ENCODE measurements at regions not wholly inside any gene's neighbourhood (a gene's known extent, or its start where the extent isn't known, plus 50 kb on each side); places are given as distances from the start of the nearest gene placed in this dataset.

DNA sequence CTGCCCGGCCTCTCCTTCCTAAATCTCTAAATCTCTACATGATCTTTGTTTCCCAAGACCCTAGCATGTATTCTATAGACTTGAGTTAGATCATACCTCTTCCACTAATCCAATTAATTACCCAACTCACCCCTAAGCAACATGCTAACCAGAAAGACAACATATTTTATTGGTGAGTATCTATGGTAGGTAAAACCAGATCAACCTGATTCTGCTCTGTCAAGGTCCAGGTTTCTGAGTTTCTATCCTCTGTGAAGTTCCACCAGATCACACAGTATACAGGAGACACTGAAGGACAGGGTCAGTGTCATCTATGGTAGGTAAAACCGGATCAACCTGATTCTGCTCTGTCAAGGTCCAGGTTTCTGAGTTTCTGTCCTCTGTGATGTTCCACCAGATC lies 363.2 kb upstream of the MARCKS start:
- no peak for DNase-seq (ENCODE audit: extremely low read depth, low read depth)

DNA sequence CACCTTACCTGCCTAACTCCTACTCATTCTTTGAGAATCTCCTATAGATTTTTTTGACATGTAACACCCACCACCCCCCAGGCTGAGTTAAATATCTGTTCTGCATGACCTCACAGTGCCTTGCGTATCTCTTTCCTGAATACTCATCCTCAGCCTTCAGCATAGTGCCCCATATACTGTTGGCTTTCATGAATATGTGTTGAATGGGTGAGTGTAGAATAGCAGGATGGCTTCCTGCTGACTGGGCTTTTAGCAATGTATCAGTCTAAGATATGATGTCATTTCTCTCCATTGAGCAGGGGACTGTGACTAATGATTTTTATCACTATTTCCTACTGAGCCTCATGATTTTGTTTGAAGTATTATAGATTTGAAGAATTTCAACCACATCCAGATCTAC lies 361.6 kb upstream of the MARCKS start:
- no peak for DNase-seq (ENCODE audit: extremely low read depth, low read depth)

DNA sequence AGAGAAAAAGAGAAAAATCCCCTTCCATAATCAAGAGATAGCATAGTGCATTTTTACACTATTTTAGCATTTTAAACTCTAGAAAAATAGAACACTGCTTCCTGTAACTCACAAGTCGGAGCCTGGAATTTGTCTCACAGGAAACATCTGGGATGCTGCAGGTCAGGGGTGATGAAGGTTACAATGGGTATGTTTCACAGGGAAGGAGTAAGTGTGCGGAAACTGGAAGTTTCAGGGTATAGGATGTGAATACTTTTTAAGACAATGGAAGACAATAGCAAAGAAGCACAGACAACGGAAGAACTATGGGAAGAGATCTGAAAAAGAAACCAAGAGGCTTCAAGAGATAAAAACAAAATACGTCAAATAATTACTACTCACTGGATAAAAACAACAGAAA lies 361.0 kb upstream of the MARCKS start:
- no peak for DNase-seq (ENCODE audit: extremely low read depth, low read depth)

DNA sequence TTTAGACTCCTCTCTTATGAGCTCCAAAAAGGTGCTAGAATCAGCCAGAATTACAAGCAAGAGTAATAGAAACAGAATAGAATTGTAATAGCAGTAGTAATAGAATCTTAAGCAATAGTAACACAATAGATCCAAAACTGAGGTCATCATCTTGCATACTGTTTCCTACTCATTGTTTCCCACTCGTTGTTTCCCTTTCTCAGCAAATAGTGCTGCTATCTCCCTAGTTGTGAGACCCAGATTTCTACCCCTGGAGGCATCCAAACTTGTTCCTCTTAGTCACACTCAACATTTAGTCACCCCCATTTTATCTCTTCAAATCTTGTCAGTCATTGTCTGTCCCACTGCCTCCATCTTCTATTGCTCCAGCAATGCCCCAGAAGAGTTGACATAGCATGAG lies 356.9 kb upstream of the MARCKS start:
- no peak for DNase-seq (ENCODE audit: extremely low read depth, low read depth)

DNA sequence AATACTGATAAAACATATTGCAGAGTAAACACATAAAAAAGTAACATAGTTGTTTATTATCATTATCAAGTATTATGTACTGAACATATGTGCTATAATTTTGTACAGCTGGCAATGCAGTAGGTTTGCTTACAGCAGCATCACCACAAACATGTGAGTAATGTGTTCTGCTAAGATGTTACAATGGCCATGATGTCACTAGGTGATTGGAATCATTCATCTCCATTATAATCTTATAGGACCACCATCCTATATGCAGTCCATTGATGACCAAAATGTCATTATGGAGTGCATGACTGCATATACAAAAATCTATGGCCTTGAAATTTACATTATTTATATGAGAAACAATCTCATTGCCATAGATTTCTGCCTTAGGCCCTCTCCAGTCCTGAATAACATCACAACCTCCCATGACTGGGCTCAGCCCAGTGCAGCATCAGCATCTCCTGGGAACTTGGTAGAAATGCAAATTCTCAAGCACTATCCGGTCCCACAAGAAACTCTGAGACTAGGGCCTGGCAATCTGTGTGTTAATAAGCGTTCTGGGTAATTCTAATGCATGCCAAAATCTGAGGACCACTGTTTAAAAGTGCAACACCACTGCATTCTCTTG lies 352.0 kb upstream of the MARCKS start:
- no peak for DNase-seq (ENCODE audit: extremely low read depth, low read depth)

DNA sequence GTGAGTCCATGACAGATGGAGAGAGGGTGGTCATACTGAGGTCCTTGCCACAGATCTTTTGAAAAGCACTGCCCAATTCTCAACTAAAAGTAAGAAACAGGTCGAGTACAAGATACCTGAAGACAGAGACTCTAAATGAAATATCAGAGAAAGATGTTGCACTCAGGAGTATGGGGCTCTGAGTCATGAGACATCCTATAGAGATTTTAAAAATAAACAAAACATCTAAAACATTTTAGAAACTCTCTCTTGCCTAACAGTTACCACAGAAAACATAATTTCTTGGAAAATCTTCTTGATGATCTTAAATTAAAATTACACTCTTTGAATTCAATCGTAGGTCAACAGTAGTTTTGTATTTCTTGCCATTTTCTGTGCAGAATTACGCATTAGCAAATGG lies 348.9 kb upstream of the MARCKS start:
- DNase-seq (ENCODE audit: extremely low read depth, low read depth), result no peak

DNA sequence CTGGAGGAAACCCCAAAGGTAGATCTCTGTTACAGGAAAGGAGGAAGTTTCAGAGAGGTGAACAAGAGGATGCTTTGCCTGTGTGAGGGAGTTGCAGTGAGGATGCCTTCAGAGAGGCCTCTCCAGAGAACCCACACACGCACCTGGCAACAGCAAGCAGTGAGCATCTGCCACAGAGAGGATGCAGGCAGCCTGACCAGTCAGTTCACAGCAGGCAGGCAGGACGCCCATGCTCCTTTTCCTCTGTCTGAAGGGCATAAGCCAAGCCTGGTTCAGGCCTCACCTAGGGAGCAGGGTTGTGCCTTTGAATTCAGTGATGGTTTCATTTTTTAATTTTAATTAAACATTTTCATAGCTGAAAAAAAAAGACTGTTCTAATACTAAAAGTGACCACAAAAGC lies 346.0 kb upstream of the MARCKS start:
- no peak for DNase-seq (ENCODE audit: extremely low read depth, low read depth)

DNA sequence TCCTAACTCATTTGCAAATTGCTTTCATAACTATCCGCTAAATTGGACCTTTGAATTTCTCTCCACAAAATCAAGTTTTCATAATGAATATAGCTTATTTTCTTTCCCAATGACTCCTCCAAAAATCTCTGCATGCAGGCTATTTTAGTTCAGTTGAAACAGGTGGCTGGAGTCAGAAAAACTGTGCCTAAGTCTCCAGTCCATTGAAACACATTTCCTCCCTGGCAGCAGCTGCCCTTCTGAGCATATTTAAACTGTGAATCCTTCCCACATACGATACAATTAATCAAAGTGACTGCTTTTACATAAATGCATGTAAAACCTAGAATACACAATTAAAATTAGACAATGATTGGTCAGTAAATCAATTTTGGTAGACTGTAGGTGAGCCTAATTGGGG lies 344.6 kb upstream of the MARCKS start:
- no peak for DNase-seq (ENCODE audit: extremely low read depth, low read depth)

DNA sequence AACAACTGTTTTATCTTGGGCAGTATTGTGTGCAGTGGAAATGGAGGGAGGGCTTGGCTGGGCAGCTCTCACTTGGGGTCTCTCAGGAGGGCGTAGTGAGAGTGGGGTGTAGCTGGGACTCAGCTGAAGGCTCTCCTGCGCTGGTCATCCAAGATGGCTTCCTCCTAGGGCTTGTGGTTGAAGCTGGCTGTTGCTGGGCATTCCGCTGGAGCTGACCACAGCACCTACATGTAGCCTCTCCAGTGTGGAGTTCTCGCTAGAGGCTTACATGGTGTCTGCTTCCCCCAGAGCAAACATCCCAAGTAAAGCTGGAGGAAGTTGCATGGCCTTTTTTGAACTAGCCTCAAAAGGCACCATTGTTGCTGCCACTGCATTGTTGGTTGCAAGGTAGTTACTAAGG lies 344.1 kb upstream of the MARCKS start:
- no peak for DNase-seq (ENCODE audit: extremely low read depth, low read depth)

DNA sequence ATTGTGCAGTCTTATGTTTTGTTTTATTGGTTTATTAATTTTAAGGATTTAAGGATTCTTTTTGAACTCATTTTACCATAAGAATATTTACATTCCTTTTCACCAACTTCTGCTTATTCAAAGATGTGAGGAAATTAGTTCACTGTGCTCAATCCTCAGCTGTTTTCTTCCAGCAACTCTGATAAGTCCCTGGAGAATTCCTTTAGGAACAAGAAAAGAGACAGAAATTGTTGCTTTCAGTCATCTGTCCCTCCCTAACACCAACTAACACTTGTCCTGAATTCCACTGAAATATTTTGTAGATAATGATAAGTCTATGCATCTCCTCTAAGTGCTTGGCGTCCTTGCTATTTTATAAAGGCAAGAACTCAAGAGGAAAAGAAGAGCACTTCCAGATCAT lies 334.8 kb upstream of the MARCKS start:
- no peak for DNase-seq (ENCODE audit: extremely low read depth, low read depth)

DNA sequence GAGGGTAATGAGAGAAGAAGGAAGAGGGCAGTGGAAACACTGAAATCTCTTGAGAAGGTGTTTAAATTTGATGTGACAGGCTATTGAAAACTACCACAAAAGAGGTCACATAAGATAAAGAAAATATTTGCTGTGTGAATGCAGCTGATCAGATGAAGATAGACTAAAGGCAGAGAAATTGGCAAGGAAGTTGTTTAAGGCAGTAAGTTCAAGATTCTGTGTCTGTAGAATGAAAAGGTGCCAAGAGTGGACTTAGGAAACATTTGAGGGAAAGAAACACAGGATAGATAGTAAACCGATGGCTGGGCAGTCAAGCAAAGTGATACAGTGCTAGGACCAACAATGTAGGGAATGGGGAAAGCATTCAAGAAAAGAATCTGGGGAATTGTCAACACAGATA lies 332.3 kb upstream of the MARCKS start:
- DNase-seq (ENCODE audit: extremely low read depth, low read depth), result no peak

DNA sequence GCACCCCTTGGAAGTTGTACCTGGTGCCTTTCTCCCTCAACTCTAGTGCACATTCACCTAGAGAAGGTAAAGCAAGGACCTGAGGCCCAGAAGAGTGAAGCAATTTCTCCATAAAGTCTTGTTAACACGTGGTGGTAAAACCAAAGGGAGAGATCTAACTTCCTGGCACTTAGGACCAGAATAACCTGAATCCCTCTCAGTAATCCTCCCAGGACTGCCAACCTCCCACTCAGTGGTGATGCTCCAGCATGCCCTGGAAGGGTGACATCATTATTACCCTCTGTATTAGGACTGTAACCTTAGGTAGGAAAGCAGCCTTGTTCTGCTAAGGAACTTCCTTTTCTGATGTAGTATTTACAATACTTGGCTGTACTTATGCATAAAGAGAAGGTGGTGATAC lies 330.6 kb upstream of the MARCKS start:
- no peak for DNase-seq (ENCODE audit: extremely low read depth, low read depth)

DNA sequence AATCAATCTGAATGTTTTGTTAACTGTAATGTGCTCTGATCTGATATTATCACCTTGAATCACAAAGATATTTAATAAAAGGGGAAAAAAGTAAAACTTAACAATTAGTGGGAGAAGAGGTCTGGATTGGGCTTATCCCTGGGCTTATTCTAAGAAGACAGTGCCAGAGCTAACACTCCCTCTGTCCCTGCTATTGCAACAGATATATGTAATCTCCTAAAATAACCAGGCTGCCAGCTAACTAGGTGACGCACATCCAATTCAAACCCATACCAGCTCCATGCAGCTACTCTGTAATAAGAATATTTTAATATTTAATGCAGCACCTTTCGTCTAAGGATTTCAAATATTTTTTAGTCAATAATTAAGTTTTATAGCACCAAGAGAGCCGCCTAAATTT lies 330.1 kb upstream of the MARCKS start:
- no peak for DNase-seq (ENCODE audit: extremely low read depth, low read depth)

DNA sequence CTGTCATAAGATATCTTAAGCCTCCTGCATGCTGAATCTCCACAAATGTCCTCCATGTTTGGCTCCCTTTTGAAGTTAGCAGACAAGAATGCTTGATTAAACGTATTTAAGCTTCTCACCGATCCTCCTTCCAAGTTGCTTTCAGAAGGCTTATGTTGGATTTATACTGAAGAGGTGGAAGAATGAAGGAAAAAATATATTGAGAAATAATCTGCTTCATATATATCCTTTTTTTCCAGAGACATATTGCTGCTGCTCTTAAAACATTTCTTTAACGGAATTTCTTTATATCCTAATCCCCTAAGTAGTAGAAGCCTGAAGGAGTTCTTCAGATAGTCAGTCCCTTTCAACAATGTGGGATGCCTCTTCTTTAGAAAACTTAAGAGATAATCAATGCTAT lies 329.0 kb upstream of the MARCKS start:
- no peak for DNase-seq (ENCODE audit: extremely low read depth, low read depth)

DNA sequence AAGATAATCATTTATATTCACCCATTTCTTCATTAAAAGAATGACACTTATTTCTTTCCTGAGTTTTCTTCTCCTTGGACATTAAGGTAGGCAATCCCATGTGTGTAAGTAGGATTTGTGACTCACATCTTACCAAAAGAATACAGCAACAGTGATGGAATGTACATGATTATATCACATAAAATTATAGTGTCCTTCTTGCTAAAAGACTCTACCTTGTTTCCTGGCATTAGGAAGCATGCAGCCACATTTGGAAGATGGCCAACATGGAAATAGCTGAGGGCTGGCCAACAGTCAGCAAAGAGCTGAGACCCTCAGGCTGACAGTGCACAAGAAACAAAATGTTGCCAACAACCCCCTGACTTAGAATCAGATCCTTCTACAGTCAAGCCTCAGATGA lies 327.9 kb upstream of the MARCKS start:
- no peak for DNase-seq (ENCODE audit: extremely low read depth, low read depth)

DNA sequence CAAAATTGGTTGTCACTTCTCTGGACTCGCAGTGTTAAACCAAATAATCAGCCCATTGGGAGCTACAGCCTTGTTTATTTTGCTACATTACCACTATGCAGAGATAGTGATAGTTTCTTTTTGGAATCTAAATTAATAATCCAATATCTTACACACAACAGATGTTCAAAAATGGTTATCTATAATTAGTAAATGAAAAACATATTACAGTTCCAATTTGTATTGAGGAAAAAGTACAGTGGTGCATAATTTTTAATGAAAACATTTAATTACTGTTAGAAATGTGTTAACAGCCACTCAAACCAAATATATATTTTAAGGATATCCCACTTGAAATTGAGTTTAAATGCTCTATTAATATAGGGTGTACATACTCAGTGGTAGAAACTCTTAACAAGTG lies 327.3 kb upstream of the MARCKS start:
- DNase-seq (ENCODE audit: extremely low read depth, low read depth), result no peak

DNA sequence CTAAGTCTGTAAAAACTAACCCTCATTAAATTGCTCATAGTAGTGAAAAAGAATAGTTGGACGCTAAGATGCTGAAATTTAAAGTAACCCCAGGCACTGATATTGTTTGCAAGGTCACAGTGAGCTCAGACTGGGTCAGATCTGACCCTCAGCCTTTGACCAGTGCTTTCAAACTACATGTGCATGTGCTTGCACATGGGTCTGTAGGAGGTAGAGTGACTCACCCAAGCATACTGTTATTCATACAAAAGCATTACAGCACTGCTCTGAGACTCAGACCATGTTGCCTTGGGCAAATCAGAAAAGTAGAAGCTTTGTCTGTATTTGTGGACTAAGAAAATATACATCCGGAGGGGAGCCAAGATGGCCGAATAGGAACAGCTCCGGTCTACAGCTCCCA lies 326.4 kb upstream of the MARCKS start:
- DNase-seq (ENCODE audit: extremely low read depth, low read depth), result no peak

DNA sequence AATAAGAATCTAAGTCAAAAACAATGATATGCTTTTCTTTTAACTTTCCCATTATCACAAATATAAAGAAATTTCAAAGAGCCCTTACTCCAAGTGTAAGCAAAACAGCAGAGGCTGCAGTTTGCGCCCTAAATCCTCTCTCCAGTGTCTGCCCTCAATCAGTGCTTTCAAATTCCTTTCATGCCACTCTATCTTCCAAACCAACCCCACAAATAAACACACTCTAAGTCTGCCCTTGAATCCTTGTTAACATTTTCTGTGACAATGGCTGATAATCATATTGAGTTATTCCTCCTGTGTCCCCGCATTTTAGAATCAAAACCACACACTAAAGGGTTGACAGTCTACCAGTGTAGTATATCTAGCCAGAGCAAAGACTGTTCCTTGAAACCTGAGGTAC lies 317.9 kb upstream of the MARCKS start:
- DNase-seq (ENCODE audit: extremely low read depth, low read depth), result no peak

DNA sequence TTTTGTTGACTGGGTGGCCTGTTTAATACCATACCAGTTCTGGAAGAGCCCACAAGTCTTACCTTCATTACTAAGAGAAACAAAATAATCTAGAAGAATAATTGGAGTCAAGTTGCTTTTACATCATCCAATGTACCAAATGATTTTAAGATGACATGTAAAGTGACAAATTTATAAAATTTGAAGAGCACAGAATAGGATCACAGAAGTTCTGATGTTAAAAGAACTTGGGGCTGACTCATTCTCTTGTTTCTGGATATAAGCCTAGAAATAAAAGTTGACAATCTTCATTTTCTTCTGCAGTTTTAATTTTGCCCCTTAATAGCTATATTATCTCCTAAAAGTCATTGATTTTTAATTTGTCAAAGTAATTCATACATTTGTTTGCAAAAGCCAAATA lies 317.5 kb upstream of the MARCKS start:
- DNase-seq (ENCODE audit: extremely low read depth, low read depth), result no peak

DNA sequence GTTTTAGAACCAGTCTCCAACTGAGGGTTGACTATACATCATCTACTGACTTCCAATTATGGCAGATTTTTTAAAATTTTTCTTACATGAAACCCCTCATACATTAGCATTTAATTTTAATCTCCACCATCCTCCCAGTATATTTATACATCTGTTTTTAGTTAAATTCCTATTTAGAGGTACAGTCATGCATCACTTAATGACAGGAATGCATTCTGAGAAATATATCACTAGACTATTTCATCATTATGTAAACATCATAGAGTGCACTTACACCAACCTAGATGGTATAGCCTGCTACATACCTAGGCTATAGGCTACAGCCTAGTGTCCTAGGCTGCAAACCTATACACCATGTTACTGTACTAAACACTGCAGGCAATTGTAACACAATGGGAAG lies 316.7 kb upstream of the MARCKS start:
- DNase-seq (ENCODE audit: extremely low read depth, low read depth), result no peak

DNA sequence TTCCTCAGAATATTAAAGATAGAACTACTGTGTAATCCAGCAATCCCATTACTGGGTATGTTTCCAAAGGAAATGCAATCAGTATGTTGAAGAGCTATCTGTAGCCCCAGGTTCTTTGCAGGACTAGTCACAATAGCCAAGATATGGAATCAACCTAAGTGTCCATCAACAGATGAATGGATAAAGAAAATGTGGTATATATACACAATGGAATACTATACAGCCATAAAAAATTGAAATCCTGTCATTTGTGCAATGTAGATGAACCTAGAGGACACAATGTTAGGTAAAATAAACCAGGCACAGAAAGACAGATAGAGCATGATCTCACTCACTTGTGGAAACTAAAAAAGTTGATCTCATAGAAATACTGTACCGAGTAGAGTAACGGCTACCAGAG lies 306.0 kb upstream of the MARCKS start:
- DNase-seq (ENCODE audit: extremely low read depth, low read depth), result no peak

DNA sequence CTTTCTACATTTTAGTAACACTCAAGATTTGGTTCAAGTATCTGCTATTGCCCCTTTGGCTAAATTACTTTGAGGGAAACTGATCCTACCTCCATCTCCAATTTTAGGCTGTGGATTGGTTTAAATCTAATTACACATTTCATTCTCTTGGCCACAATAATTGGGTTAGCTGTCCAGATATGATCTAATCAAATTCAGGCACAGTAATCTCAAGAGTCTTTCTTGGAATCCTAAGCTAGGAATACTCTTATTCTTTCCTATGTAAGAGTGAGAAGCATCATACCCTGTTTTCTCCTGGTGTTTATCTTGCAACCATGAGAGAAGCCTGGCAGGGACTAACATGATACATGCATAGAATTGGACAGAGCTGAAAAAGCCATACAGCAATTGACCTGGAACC lies 300.4 kb upstream of the MARCKS start:
- no peak for DNase-seq (ENCODE audit: extremely low read depth, low read depth)

DNA sequence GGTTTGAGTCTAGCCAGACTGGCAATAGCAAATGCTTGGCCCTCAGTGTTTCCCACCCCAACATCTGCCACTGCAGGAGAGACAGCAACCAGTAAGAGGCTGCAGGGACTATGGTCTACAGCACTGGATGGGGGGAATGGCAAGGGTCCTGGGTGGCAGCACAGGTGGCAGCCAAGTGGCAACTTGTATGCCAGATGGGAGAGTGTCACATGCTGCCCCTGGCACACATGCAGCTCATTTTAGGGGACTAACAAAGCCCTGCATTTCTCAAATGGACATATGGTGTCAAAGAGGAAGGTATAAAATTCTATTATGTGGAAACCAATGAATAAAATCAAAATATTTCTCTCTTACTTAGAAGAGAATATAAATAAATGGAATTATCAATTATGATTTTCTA lies 298.7 kb upstream of the MARCKS start:
- no peak for DNase-seq (ENCODE audit: extremely low read depth, low read depth)

DNA sequence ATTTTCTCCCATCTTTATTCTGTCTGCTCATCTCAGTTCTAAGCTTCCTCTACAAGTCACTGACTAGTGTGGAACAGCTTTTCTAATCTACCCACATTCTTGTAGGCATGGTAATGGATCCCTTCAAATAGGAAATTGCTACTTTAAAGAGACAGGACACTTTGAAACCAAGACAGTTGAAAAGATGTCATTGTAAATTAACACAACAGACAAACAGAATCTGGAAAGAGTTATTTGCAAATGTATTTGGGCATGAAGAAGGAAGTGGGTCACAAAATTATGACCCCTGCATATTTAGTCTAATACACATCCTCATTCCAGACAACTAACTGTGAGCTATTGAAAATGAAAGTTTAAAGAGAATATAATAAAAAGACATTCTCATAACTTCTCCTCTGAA lies 298.2 kb upstream of the MARCKS start:
- no peak for DNase-seq (ENCODE audit: extremely low read depth, low read depth)

Measured in NCI-H460 (cell line).